ENCODE measurements at regions not wholly inside any gene's neighbourhood (a gene's known extent, or its start where the extent isn't known, plus 50 kb on each side); places are given as distances from the start of the nearest gene placed in this dataset.
A peak's percentile ranks its signal among the peaks of the same experiment; 100 is the strongest.

- TF ChIP-seq IRF3 (IDR thresholded peaks at IDR 0.05) (no peak), SIN3A (IDR thresholded peaks at IDR 0.05; ENCODE audit: low read depth, low read length) (peak; percentile 71), TCF7 (IDR thresholded peaks at IDR 0.05; ENCODE audit: borderline replicate concordance) (no peak), BHLHE40 (IDR thresholded peaks at IDR 0.05; ENCODE audit: borderline replicate concordance in 1 of 2, low read depth in 2 of 2, low read length in 1 of 2) (peak; percentile 3 to 46; a peak in 2 of 4 replicates), TARDBP (IDR thresholded peaks at IDR 0.05; ENCODE audit: borderline replicate concordance) (no peak), CHD4 (IDR thresholded peaks at IDR 0.05) (no peak), ZNF384 (IDR thresholded peaks at IDR 0.05; ENCODE audit: borderline replicate concordance, low read depth, low read length) (no peak), LARP7 (IDR thresholded peaks at IDR 0.05) (0 out of 2 replicates have a peak, but pooled peaks have one; percentile 54), SMAD1 (IDR thresholded peaks at IDR 0.05; ENCODE audit: low read depth, partially characterized antibody) (no peak), E4F1 (IDR thresholded peaks at IDR 0.05; ENCODE audit: borderline replicate concordance, partially characterized antibody) (peak; percentile 17), STAT1 (conservative IDR thresholded peaks at IDR 0.05) (peak; percentile 26; the same call in 1 of the 2 replicates), USF1 (IDR thresholded peaks at IDR 0.05; ENCODE audit: borderline replicate concordance, extremely low read length, insufficient read depth, low read depth, low read length) (no peak), TCF3 (IDR thresholded peaks at IDR 0.05; ENCODE audit: borderline replicate concordance, insufficient read depth, low read depth, low read length) (0 out of 2 replicates have a peak, but pooled peaks have one; percentile 8), SPI1 (IDR thresholded peaks at IDR 0.05; ENCODE audit: borderline replicate concordance, insufficient read depth, low read depth, low read length) (no peak)
- TF ChIP-seq, protein P1, sequence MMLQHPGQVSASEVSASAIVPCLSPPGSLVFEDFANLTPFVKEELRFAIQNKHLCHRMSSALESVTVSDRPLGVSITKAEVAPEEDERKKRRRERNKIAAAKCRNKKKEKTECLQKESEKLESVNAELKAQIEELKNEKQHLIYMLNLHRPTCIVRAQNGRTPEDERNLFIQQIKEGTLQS (IDR thresholded peaks at IDR 0.05; ENCODE audit: borderline replicate concordance, extremely low read depth, low read depth, low read length) = no peak
- TF ChIP-seq, protein P2, sequence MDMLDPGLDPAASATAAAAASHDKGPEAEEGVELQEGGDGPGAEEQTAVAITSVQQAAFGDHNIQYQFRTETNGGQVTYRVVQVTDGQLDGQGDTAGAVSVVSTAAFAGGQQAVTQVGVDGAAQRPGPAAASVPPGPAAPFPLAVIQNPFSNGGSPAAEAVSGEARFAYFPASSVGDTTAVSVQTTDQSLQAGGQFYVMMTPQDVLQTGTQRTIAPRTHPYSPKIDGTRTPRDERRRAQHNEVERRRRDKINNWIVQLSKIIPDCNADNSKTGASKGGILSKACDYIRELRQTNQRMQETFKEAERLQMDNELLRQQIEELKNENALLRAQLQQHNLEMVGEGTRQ (IDR thresholded peaks at IDR 0.05; ENCODE audit: borderline replicate concordance, low read depth, low read length) = no peak; the same call in 1 of the 2 replicates
- TF ChIP-seq, protein P3, sequence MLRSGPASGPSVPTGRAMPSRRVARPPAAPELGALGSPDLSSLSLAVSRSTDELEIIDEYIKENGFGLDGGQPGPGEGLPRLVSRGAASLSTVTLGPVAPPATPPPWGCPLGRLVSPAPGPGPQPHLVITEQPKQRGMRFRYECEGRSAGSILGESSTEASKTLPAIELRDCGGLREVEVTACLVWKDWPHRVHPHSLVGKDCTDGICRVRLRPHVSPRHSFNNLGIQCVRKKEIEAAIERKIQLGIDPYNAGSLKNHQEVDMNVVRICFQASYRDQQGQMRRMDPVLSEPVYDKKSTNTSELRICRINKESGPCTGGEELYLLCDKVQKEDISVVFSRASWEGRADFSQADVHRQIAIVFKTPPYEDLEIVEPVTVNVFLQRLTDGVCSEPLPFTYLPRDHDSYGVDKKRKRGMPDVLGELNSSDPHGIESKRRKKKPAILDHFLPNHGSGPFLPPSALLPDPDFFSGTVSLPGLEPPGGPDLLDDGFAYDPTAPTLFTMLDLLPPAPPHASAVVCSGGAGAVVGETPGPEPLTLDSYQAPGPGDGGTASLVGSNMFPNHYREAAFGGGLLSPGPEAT (IDR thresholded peaks at IDR 0.05; ENCODE audit: low read depth) = peak; percentile 60; the same call in 1 of the 2 replicates
Measured at GRCh38 chr19:27793644-27794493, 1419.1 kb downstream of the UQCRFS1 start (continued).
